ENCODE measurements at regions not wholly inside any gene's neighbourhood (a gene's known extent, or its start where the extent isn't known, plus 50 kb on each side); places are given as distances from the start of the nearest gene placed in this dataset.

- no peak for TF ChIP-seq GATA2 (IDR thresholded peaks at IDR 0.05; ENCODE audit: low read depth, low read length)
- TF ChIP-seq GATA3 (IDR thresholded peaks at IDR 0.05; ENCODE audit: low read depth, low read length) = no peak
These were observed 59.7 kb upstream of the KL start for GRCh38 chr13:32956595-32956933.

Data from SH-SY5Y (cell line).